Liver (tissue), 8 donors: ENCODE measurements at regions not wholly inside any gene's neighbourhood (a gene's known extent, or its start where the extent isn't known, plus 50 kb on each side); places are given as distances from the start of the nearest gene placed in this dataset.

ENCODE experiments used
- DNase-seq: peaks from one replicate; pipeline ENCODE4 v3.0.0-alpha.2; 2017; ENCODE audit warnings: low spot score
- H3K27ac ChIP-seq, 2 donors: one replicate each; pipeline ENCODE4 v1.7.0; 2013; ENCODE audit warnings: inconsistent platforms in 2 of 2, low read length in 2 of 2, control low read depth in 1 of 2, low read depth in 1 of 2, mild to moderate bottlenecking in 1 of 2
- H3K27me3 ChIP-seq, 4 donors: one replicate each; pipeline versions ENCODE4 v1.6.1 to v1.7.0; 2013; ENCODE audit warnings: low read length in 3 of 4, inconsistent platforms in 1 of 4, mild to moderate bottlenecking in 1 of 4, moderate library complexity in 1 of 4; ENCODE audit not compliant: control insufficient read depth in 4 of 4, insufficient read depth in 4 of 4
- H3K36me3 ChIP-seq, 4 donors: one replicate each; pipeline versions ENCODE4 v1.6.1 to v1.7.0; 2013; ENCODE audit warnings: low read length in 3 of 4, mild to moderate bottlenecking in 3 of 4, low read depth in 1 of 4, moderate library complexity in 1 of 4; ENCODE audit not compliant: control insufficient read depth in 4 of 4, insufficient read depth in 3 of 4
- H3K4me1 ChIP-seq, 4 donors: one replicate each; pipeline versions ENCODE4 v1.6.1 to v1.7.0; 2013; ENCODE audit warnings: low read length in 3 of 4, mild to moderate bottlenecking in 3 of 4, moderate library complexity in 1 of 4; ENCODE audit not compliant: control insufficient read depth in 4 of 4, insufficient read depth in 4 of 4
- H3K4me3 ChIP-seq, 3 donors: one replicate each; pipeline versions ENCODE4 v1.6.1 to v1.7.0; 2013; ENCODE audit warnings: low read length in 3 of 3, control low read depth in 1 of 3, low read depth in 1 of 3, mild to moderate bottlenecking in 1 of 3
- H3K9ac ChIP-seq, 2 donors: one replicate each; pipeline ENCODE4 v1.7.0; 2013; ENCODE audit warnings: low read length in 2 of 2, mild to moderate bottlenecking in 2 of 2, moderate library complexity in 2 of 2, control low read depth in 1 of 2, low read depth in 1 of 2
- H3K9me3 ChIP-seq, 4 donors: one replicate each; pipeline versions ENCODE4 v1.6.1 to v1.7.0; 2013; ENCODE audit warnings: low read length in 3 of 4; ENCODE audit not compliant: control insufficient read depth in 4 of 4
- ATF3 ChIP-seq: IDR thresholded peaks from 2 replicates; pipeline ENCODE4 v1.6.1; 2016; ENCODE audit warnings: antibody characterized with exemption
- CTCF ChIP-seq: fragments of 150-350 bp; IDR thresholded peaks from 2 replicates; pipeline ENCODE4 v1.5.1; 2017; ENCODE audit warnings: improper control_type of control experiment, low read depth, low read length; ENCODE audit not compliant: missing input control
- EGR1 ChIP-seq, 2 donors: IDR thresholded peaks; 2 replicates each; pipeline ENCODE4 v1.6.1; 2016 to 2018; ENCODE audit warnings: antibody characterized with exemption in 2 of 2, low read depth in 2 of 2
- FOXA1 ChIP-seq: IDR thresholded peaks from 2 replicates; pipeline ENCODE4 v1.6.1; 2016; ENCODE audit warnings: antibody characterized with exemption
- FOXA2 ChIP-seq: IDR thresholded peaks from 2 replicates; pipeline ENCODE4 v1.6.1; 2016; ENCODE audit warnings: antibody characterized with exemption
- GABPA ChIP-seq, 2 donors: IDR thresholded peaks in 1 of 2; conservative IDR thresholded peaks in 1 of 2; 2 replicates each; pipeline ENCODE4 v1.6.1; 2016; ENCODE audit warnings: antibody characterized with exemption in 2 of 2, mild to moderate bottlenecking in 1 of 2, moderate library complexity in 1 of 2
- HNF4A ChIP-seq, 2 donors: conservative IDR thresholded peaks; 2 replicates each; pipeline ENCODE4 v1.6.1; 2016; ENCODE audit warnings: antibody characterized with exemption in 2 of 2, mild to moderate bottlenecking in 2 of 2
- HNF4G ChIP-seq: IDR thresholded peaks from 2 replicates; pipeline ENCODE4 v1.6.1; 2016; ENCODE audit warnings: antibody characterized with exemption
- JUND ChIP-seq, 2 donors: IDR thresholded peaks; 2 replicates each; pipeline ENCODE4 v1.6.1; 2016; ENCODE audit warnings: antibody characterized with exemption in 2 of 2
- MAX ChIP-seq: IDR thresholded peaks from 2 replicates; pipeline ENCODE4 v1.6.1; 2016; ENCODE audit warnings: antibody characterized with exemption
- NR2F2 ChIP-seq: IDR thresholded peaks from 2 replicates; pipeline ENCODE4 v1.6.1; 2016; ENCODE audit warnings: antibody characterized with exemption
- RAD21 ChIP-seq, 2 donors: IDR thresholded peaks; 2 replicates each; pipeline ENCODE4 v1.6.1; 2016; ENCODE audit warnings: antibody characterized with exemption in 2 of 2, mild to moderate bottlenecking in 2 of 2
- REST ChIP-seq: IDR thresholded peaks from 2 replicates; pipeline ENCODE4 v1.6.1; 2016; ENCODE audit warnings: antibody characterized with exemption, mild to moderate bottlenecking
- RXRA ChIP-seq, 2 donors: IDR thresholded peaks; 2 replicates each; pipeline ENCODE4 v1.6.1; 2017 to 2018; ENCODE audit warnings: antibody characterized with exemption in 2 of 2, mild to moderate bottlenecking in 1 of 2
- SP1 ChIP-seq: IDR thresholded peaks from 2 replicates; pipeline ENCODE4 v1.6.1; 2018; ENCODE audit warnings: antibody characterized with exemption, mild to moderate bottlenecking
- TAF1 ChIP-seq: conservative IDR thresholded peaks from 2 replicates; pipeline ENCODE4 v1.6.1; 2016; ENCODE audit warnings: antibody characterized with exemption, mild to moderate bottlenecking
- YY1 ChIP-seq: IDR thresholded peaks from 2 replicates; pipeline ENCODE4 v1.6.1; 2016; ENCODE audit warnings: antibody characterized with exemption, mild to moderate bottlenecking
- ZBTB33 ChIP-seq: IDR thresholded peaks from 2 replicates; pipeline ENCODE4 v1.6.1; 2016; ENCODE audit warnings: antibody characterized with exemption
- WGBS: extraction: QIAGEN DNeasy Blood & Tissue Kit; methylation state at CpG from one replicate; pipeline ENCODE4 v1.1.7; 2013; 5-methylcytosine and 5-hydroxymethylcytosine counted together
- donor health status: healthy.
- donor health status: healthy.
- donor health status: healthy.
- donor health status: healthy.
- donor health status: healthy.

GRCh38 chrX:113269203-113269602 is 428.6 kb upstream of the AMOT start (continued):
- TF ChIP-seq MAX (no peak), FOXA1 (no peak)

- Histone ChIP-seq H3K4me1 (no peaks in the 10 kb centered on the region), H3K4me3 (no peak overlapping the region), H3K27me3 (peaks cover 0 to 5% (median 0%) of the 10 kb centered on the region in 4 donors), H3K9ac (no peak overlapping the region), H3K36me3 (no peaks in the 10 kb centered on the region), H3K27ac (no peak overlapping the region), H3K9me3 (no peaks in the 10 kb centered on the region)
- WGBS, result 73% methylated on average over 3 of the region's 3 CpGs
- TF ChIP-seq HNF4G, result no peak
- TF ChIP-seq NR2F2, result no peak
- TF ChIP-seq SP1, result no peak
- TF ChIP-seq FOXA1, result no peak
- TF ChIP-seq CTCF, result no peak
- TF ChIP-seq GABPA (IDR thresholded peaks at IDR 0.05 in 1 of 2, conservative IDR thresholded peaks at IDR 0.05 in 1 of 2), result no peak
- no peak for TF ChIP-seq MAX
- TF ChIP-seq REST, result no peak
- TF ChIP-seq YY1, result no peak
- no peak for TF ChIP-seq EGR1 (IDR thresholded peaks at IDR 0.05; ENCODE audit: low read depth in 2 of 2)
- TF ChIP-seq TAF1, result no peak
- TF ChIP-seq JUND (IDR thresholded peaks at IDR 0.05), result no peak
- TF ChIP-seq HNF4A (conservative IDR thresholded peaks at IDR 0.05), result no peak
- no peak for TF ChIP-seq ATF3
- no peak for TF ChIP-seq RXRA (IDR thresholded peaks at IDR 0.05)
- TF ChIP-seq FOXA2, result no peak
- no peak for TF ChIP-seq RAD21 (IDR thresholded peaks at IDR 0.05)
- TF ChIP-seq ZBTB33, result no peak
- DNase-seq, result no peak
Measured at GRCh38 chrX:113260474-113260873, 419.8 kb upstream of the AMOT start.
